Calu3 (cell line): ENCODE measurements at regions not wholly inside any gene's neighbourhood (a gene's known extent, or its start where the extent isn't known, plus 50 kb on each side); places are given as distances from the start of the nearest gene placed in this dataset.

Experiments
- BruUV-seq: library from RNA; stranded (reverse); fragments of 400-500 nt; replicated peaks from 2 replicates; lab custom pipeline; 2021; lab: Mats Ljungman, UMichigan
- CTCF ChIA-PET: fragments of 300-600 bp; sonication (Branson Sonifier 250); formaldehyde crosslinking; loops from one replicate; lab custom pipeline; 2022; ENCODE audit warnings: antibody characterized with exemption; lab: Charles Lee
- DNase-seq: peaks from one replicate; pipeline ENCODE4 v3.0.0; 2022
- H3K27ac Mint-ChIP-seq: one replicate; pipeline ENCODE4 v1.8.0; 2022; ENCODE audit warnings: mixed read lengths; ENCODE audit not compliant: unreplicated experiment
- H3K27me3 Mint-ChIP-seq: one replicate; pipeline ENCODE4 v1.8.0; 2022; ENCODE audit warnings: mixed read lengths; ENCODE audit not compliant: unreplicated experiment
- H3K36me3 Mint-ChIP-seq: one replicate; pipeline ENCODE4 v1.8.0; 2022; ENCODE audit warnings: mild to moderate bottlenecking, moderate library complexity, mixed read lengths; ENCODE audit not compliant: insufficient read depth, unreplicated experiment
- H3K4me1 Mint-ChIP-seq: one replicate; pipeline ENCODE4 v1.8.0; 2022; ENCODE audit warnings: mild to moderate bottlenecking, low read depth, mixed read lengths; ENCODE audit not compliant: unreplicated experiment
- H3K4me3 Mint-ChIP-seq: one replicate; pipeline ENCODE4 v1.8.0; 2022; ENCODE audit warnings: mild to moderate bottlenecking, low read depth, moderate library complexity, mixed read lengths; ENCODE audit not compliant: unreplicated experiment
- H3K9me3 Mint-ChIP-seq: one replicate; pipeline ENCODE4 v1.8.0; 2022; ENCODE audit warnings: low read depth, mixed read lengths; ENCODE audit not compliant: unreplicated experiment
- CTCF ChIP-seq: fragments of 200-600 bp; IDR thresholded peaks from one replicate; pipeline ENCODE4 v1.8.0; 2022; ENCODE audit warnings: antibody characterized with exemption; ENCODE audit not compliant: unreplicated experiment
- intact Hi-C: fragments of 100-400 bp; cut with micrococcal nuclease; formaldehyde crosslinking; loops from one replicate; pipeline ENCODE4 v1.10.0; 2022; ENCODE audit not compliant: unreplicated experiment

GRCh38 chr17:77756028-77756427 is 202.5 kb upstream of the TNRC6C start:
- CTCF ChIA-PET = no interaction called here
- intact Hi-C loops = no loop called here
- no peak for DNase-seq
- TF ChIP-seq CTCF = no peak
- Mint-ChIP-seq H3K27me3 (peaks cover 71% of the 10 kb centered on the region), H3K27ac (no peak overlapping the region), H3K4me3 (no peak overlapping the region), H3K4me1 (no peaks in the 10 kb centered on the region), H3K36me3 (no peaks in the 10 kb centered on the region), H3K9me3 (no peaks in the 10 kb centered on the region)
- BruUV-seq = no TSS peak

GRCh38 chr17:77756846-77757560 is 201.5 kb upstream of the TNRC6C start:
- no peak for DNase-seq
- CTCF ChIA-PET = no interaction called here
- no peaks in the 10 kb centered on the region for H3K36me3 Mint-ChIP-seq
- H3K9me3 Mint-ChIP-seq = no peaks in the 10 kb centered on the region
- H3K27me3 Mint-ChIP-seq = peaks cover 78% of the 10 kb centered on the region
- H3K27ac Mint-ChIP-seq = no peak overlapping the region
- intact Hi-C loops = no loop called here
- TF ChIP-seq CTCF = no peak
- no TSS peak for BruUV-seq
- no peaks in the 10 kb centered on the region for H3K4me1 Mint-ChIP-seq
- H3K4me3 Mint-ChIP-seq = no peak overlapping the region

- CTCF ChIA-PET = no interaction called here
Measured at GRCh38 chr17:77757561-77757898, 201.0 kb upstream of the TNRC6C start.

GRCh38 chr17:77763023-77763422 is 195.5 kb upstream of the TNRC6C start:
- TF ChIP-seq CTCF = no peak
- H3K27me3 Mint-ChIP-seq = peaks cover 80% of the 10 kb centered on the region
- no peaks in the 10 kb centered on the region for H3K4me1 Mint-ChIP-seq
- no peaks in the 10 kb centered on the region for H3K36me3 Mint-ChIP-seq
- DNase-seq = no peak
- CTCF ChIA-PET = no interaction called here
- no TSS peak for BruUV-seq
- no peaks in the 10 kb centered on the region for H3K9me3 Mint-ChIP-seq
- H3K27ac Mint-ChIP-seq = no peak overlapping the region
- H3K4me3 Mint-ChIP-seq = no peak overlapping the region
- intact Hi-C loops = no loop called here

More at GRCh38 chr17:77757561-77757898, 201.0 kb upstream of the TNRC6C start:
- Mint-ChIP-seq H3K27me3 (peaks cover 72% of the 10 kb centered on the region), H3K27ac (no peak overlapping the region), H3K4me3 (no peak overlapping the region), H3K9me3 (no peaks in the 10 kb centered on the region), H3K4me1 (no peaks in the 10 kb centered on the region), H3K36me3 (no peaks in the 10 kb centered on the region)
- DNase-seq = no peak
- TF ChIP-seq CTCF = no peak
- no TSS peak for BruUV-seq
- intact Hi-C loops = no loop called here
